K562 (cell line): ENCODE measurements at regions not wholly inside any gene's neighbourhood (a gene's known extent, or its start where the extent isn't known, plus 50 kb on each side); places are given as distances from the start of the nearest gene placed in this dataset.

ENCODE experiments used
- ATAC-seq: fragments of 200-7000 bp; cut with Tn5 transposase; 3 replicates; pipeline ENCODE4 v1.9.1; 2020; ENCODE audit warnings: moderate library complexity
- BruUV-seq: library from RNA; stranded (reverse); fragments of 400-500 nt; replicated peaks from 2 replicates; lab custom pipeline; 2021; lab: Mats Ljungman, UMichigan
- CTCF ChIA-PET: fragments of 300-600 bp; formaldehyde crosslinking; extraction: SDS; loops from one replicate; lab custom pipeline; 2021; ENCODE audit warnings: low intra/inter-chr PET ratio; lab: Yijun Ruan, JAX
- POLR2A ChIA-PET: fragments of 300-600, 350-650 bp; sonication (Branson Sonifier 250); formaldehyde crosslinking; extraction: SDS; loops from one replicate; lab custom pipeline; 2021; ENCODE audit warnings: antibody characterized with exemption, inconsistent platforms; lab: Yijun Ruan, JAX
- DNase-seq, 4 experiments: peaks; one replicate each; pipeline versions ENCODE4 v3.0.0 to v3.0.0-alpha.2; 2011 to 2018; ENCODE audit warnings: low spot score in 3 of 4, mixed read lengths in 3 of 4; ENCODE audit errors: extremely low read depth in 1 of 4
- FAIRE-seq: peaks from 2 replicates; lab custom pipeline; 2011; peaks lifted over from hg19 to GRCh38; lab: Jason Lieb, UNC
- H2AFZ ChIP-seq: 2 replicates; pipeline ENCODE4 v1.6.0; 2011; ENCODE audit warnings: low read depth, low read length, control low read depth, inconsistent platforms
- H3K27ac ChIP-seq: fragments of 200-600 bp; 3 replicates; pipeline ENCODE4 v1.8.0; 2011; ENCODE audit warnings: low read depth, mild to moderate bottlenecking, control low read depth, inconsistent platforms, low read length, moderate library complexity, mixed read lengths; ENCODE audit errors: extremely low read depth
- H3K27me3 ChIP-seq, 2 experiments: fragments of 300-600 bp in 1 of 2; 2 replicates in 1 of 2; 3 replicates in 1 of 2; pipeline versions ENCODE4 v1.6.0 to v1.8.0; 2011; ENCODE audit warnings: inconsistent platforms in 2 of 2, low read length in 2 of 2, mild to moderate bottlenecking in 1 of 2, mixed read lengths in 1 of 2, moderate library complexity in 1 of 2; ENCODE audit not compliant: control insufficient read depth in 2 of 2, insufficient read depth in 2 of 2
- H3K36me3 ChIP-seq: fragments of 300-600 bp; 3 replicates; pipeline ENCODE4 v1.8.0; 2011; ENCODE audit warnings: mild to moderate bottlenecking, low read length, inconsistent platforms; ENCODE audit not compliant: control insufficient read depth, insufficient read depth
- H3K4me1 ChIP-seq, 2 experiments: fragments of 200-600 bp in 1 of 2; replicated peaks in 1 of 2; 2 replicates in 1 of 2; 3 replicates in 1 of 2; pipeline versions ENCODE4 v1.5.1 to v1.8.0; 2011; ENCODE audit warnings: inconsistent platforms in 2 of 2, low read length in 2 of 2, mild to moderate bottlenecking in 1 of 2, mixed read lengths in 1 of 2, moderate library complexity in 1 of 2; ENCODE audit not compliant: control insufficient read depth in 2 of 2, insufficient read depth in 2 of 2
- H3K4me2 ChIP-seq: 2 replicates; pipeline ENCODE4 v1.6.1; 2011; ENCODE audit warnings: low read length, control low read depth, inconsistent platforms, mixed read lengths; ENCODE audit not compliant: insufficient read depth
- H3K4me3 ChIP-seq: fragments of 200-600 bp; sonication (generic), shearing (Covaris generic); 2 replicates; pipeline ENCODE4 v1.5.1; 2016; ENCODE audit warnings: control low read depth, inconsistent platforms
- H3K79me2 ChIP-seq: fragments of 200-600 bp; 3 replicates; pipeline ENCODE4 v1.8.0; 2011; ENCODE audit warnings: low read length, inconsistent platforms; ENCODE audit not compliant: control insufficient read depth, insufficient read depth
- H3K9ac ChIP-seq, 2 experiments: 2 replicates each; pipeline versions ENCODE4 v1.6.0 to v1.6.1; 2011; ENCODE audit warnings: low read depth in 2 of 2, low read length in 2 of 2, control low read depth in 1 of 2, inconsistent platforms in 1 of 2, mild to moderate bottlenecking in 1 of 2, mixed read lengths in 1 of 2; ENCODE audit not compliant: insufficient read depth in 1 of 2
- H3K9me1 ChIP-seq: one replicate; pipeline ENCODE4 v1.6.0; 2011; ENCODE audit warnings: inconsistent platforms, mild to moderate bottlenecking, low read length, moderate library complexity; ENCODE audit not compliant: control insufficient read depth, insufficient read depth
- H3K9me3 ChIP-seq: replicated peaks from 2 replicates; pipeline ENCODE4 v1.5.1; 2011; ENCODE audit warnings: low read depth, low read length, inconsistent platforms; ENCODE audit not compliant: control insufficient read depth, insufficient read depth
- H4K20me1 ChIP-seq: replicated peaks from 2 replicates; pipeline ENCODE4 v1.6.1; 2011; ENCODE audit warnings: low read length, inconsistent platforms, mixed read lengths; ENCODE audit not compliant: control insufficient read depth, insufficient read depth
- CBFA2T2 ChIP-seq: fragments of 450-650 bp; conservative IDR thresholded peaks from 2 replicates; pipeline ENCODE4 v1.6.1; 2017; ENCODE audit warnings: mild to moderate bottlenecking
- HDAC6 ChIP-seq: IDR thresholded peaks from 2 replicates; pipeline ENCODE4 v1.6.1; 2012; ENCODE audit warnings: low read depth, mild to moderate bottlenecking, control low read depth, inconsistent platforms, low read length, moderate library complexity
- MYNN ChIP-seq, 2 experiments: sonication (generic); formaldehyde crosslinking in 1 of 2; IDR thresholded peaks; 2 replicates each; pipeline versions ENCODE4 v1.5.0 to v1.6.1; 2016 to 2020; ENCODE audit warnings: antibody characterized with exemption in 1 of 2, missing genetic modification reagents in 1 of 2
- NFATC3 ChIP-seq: fragments of 450-650 bp; IDR thresholded peaks from 2 replicates; pipeline ENCODE4 v1.6.1; 2017; ENCODE audit warnings: mild to moderate bottlenecking
- PBX2 ChIP-seq, 2 experiments: IDR thresholded peaks in 1 of 2; conservative IDR thresholded peaks in 1 of 2; 2 replicates each; pipeline ENCODE4 v1.6.1; 2016; ENCODE audit warnings: low read depth in 2 of 2, mild to moderate bottlenecking in 1 of 2, missing compliant biosample characterization in 1 of 2, missing genetic modification characterization in 1 of 2, moderate library complexity in 1 of 2
- TCF3 ChIP-seq: sonication (generic); formaldehyde crosslinking; IDR thresholded peaks from 2 replicates; pipeline ENCODE4 v1.4.0; 2020; ENCODE audit warnings: mild to moderate bottlenecking, missing genetic modification reagents
- ZNF316 ChIP-seq: fragments of 450-650 bp; IDR thresholded peaks from 2 replicates; pipeline ENCODE4 v1.6.1; 2016
- ZNF830 ChIP-seq: fragments of 250-450 bp; sonication (Bioruptor Pico); IDR thresholded peaks from 2 replicates; pipeline ENCODE4 v1.5.0; 2021; ENCODE audit warnings: mild to moderate bottlenecking
- WGBS: fragments of 100-300 bp; shearing (Covaris generic); methylation state at CpG from one replicate; pipeline ENCODE4 v1.1.6; 2016; ENCODE audit warnings: low coverage, mixed read lengths; ENCODE audit not compliant: insufficient coverage; ENCODE audit errors: missing lambda C conversion rate; 5-methylcytosine and 5-hydroxymethylcytosine counted together
- in situ Hi-C: fragments of 300-500 bp; cut with MboI; formaldehyde crosslinking; loops from 4 replicates; pipeline ENCODE4 v1.15.0; 2018; ENCODE audit warnings: inconsistent platforms, mixed read lengths
- intact Hi-C: fragments of 100-400 bp; cut with micrococcal nuclease; formaldehyde crosslinking; loops from 2 replicates; pipeline ENCODE4 v1.14.2; 2022
- TF ChIP-seq, protein P1 (sequence below), 2 experiments: fragments of 200-800 bp in 1 of 2; sonication (Bioruptor generic) in 1 of 2; sonication (generic) in 1 of 2; formaldehyde crosslinking in 1 of 2; IDR thresholded peaks in 1 of 2; conservative IDR thresholded peaks in 1 of 2; 2 replicates each; pipeline versions ENCODE4 v1.5.0 to v1.6.1; 2016 to 2020; ENCODE audit warnings: missing compliant biosample characterization in 1 of 2, missing genetic modification characterization in 1 of 2, missing genetic modification reagents in 1 of 2

DNA sequence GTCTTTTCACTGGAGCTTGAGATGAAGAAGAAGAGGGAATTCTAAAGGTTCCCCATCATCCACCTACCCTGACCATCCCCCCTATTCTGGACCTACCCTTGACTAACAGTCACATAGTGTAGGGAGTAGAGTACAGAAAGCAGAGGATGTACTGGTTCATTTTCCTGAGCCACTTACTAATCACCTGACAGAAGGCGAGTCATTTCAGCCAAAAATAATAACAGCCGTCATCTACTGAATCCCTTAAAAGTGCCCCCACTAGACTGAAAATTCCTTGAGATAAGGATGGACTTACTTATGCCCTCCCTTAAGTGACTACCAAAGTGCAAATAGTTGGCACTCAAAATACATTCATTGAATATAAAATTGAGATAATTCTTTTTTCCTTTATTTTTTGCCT is 112.2 kb downstream of the FOXD1 start (continued):
- TF ChIP-seq, protein P1, sequence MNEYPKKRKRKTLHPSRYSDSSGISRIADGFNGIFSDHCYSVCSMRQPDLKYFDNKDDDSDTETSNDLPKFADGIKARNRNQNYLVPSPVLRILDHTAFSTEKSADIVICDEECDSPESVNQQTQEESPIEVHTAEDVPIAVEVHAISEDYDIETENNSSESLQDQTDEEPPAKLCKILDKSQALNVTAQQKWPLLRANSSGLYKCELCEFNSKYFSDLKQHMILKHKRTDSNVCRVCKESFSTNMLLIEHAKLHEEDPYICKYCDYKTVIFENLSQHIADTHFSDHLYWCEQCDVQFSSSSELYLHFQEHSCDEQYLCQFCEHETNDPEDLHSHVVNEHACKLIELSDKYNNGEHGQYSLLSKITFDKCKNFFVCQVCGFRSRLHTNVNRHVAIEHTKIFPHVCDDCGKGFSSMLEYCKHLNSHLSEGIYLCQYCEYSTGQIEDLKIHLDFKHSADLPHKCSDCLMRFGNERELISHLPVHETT (CRISPR knock-in tag; conservative IDR thresholded peaks at IDR 0.05 in 1 of 2, IDR thresholded peaks at IDR 0.05 in 1 of 2): no peak

DNA sequence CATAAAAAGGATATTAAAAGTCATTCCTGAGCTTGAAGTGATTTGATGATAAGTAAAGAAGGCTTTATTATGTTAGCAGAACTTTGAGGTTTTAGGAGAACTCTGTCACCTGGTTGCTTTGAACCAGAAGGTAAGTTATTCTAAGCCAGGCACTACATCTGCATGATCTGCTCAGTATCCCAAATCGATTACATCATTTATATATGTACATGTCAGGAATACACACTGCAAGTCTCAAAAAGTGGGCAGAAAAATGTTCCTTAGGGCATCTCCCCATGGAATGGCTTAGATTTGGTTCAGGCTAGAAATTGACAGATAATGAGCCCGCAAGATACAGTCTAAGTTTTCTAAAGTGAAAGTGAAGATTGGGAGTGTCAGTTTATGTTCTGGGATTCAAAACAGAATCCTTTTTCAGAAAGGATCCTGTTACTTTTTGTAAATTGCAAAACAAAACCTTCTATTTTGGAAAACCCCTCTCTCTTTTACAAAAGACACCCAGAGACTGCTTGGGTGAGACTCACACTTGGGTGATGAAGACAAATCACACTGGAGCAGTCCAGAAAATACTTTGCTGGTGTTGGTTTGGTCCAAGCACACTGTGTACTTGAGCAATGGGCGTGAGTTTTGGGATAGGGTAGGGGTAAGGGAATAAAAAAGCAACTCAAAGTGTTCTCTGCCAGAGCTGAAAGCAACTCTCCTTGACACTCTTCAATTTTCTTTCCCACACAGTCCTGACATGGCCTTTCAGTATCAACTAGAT is 114.5 kb downstream of the FOXD1 start:
- Histone ChIP-seq H3K27ac (no peak overlapping the region), H3K36me3 (no peaks in the 10 kb centered on the region), H3K4me3 (no peak overlapping the region), H3K9me1 (no peaks in the 10 kb centered on the region), H4K20me1 (no peaks in the 10 kb centered on the region), H3K4me2 (no peak overlapping the region), H3K4me1 (no peaks in the 10 kb centered on the region), H2AFZ (no peak overlapping the region), H3K27me3 (peaks cover 9 to 17% of the 10 kb centered on the region in 2 experiments; a peak in 4 of 5 replicates), H3K9ac (no peak overlapping the region), H3K9me3 (no peaks in the 10 kb centered on the region), H3K79me2 (no peaks in the 10 kb centered on the region)
- TF ChIP-seq CBFA2T2: no peak
- no peak for TF ChIP-seq ZNF830 (CRISPR knock-in tag)
- no peak for TF ChIP-seq ZNF316
- TF ChIP-seq MYNN (IDR thresholded peaks at IDR 0.05): no peak
- TF ChIP-seq MYNN (CRISPR knock-in tag; IDR thresholded peaks at IDR 0.05): no peak
- no peak for TF ChIP-seq PBX2 (CRISPR knock-in tag; IDR thresholded peaks at IDR 0.05; ENCODE audit: low read depth)
- TF ChIP-seq PBX2 (tag; conservative IDR thresholded peaks at IDR 0.05; ENCODE audit: low read depth): no peak
- TF ChIP-seq HDAC6: no peak
- no peak for TF ChIP-seq NFATC3
- TF ChIP-seq TCF3 (CRISPR knock-in tag): no peak
- ATAC-seq: no peak
- in situ Hi-C loops (no loop called here), intact Hi-C loops (no loop called here)
- BruUV-seq: no TSS peak
- no peak for DNase-seq
- no peak for FAIRE-seq
- ChIA-PET CTCF (no interaction called here), POLR2A (interaction anchor here (0.5 kb wide), 1 partner anchor 481 kb away, joined by 3 read pairs; no protein-coding TSS in a partner anchor)
- WGBS: 0% methylated on average over 3 of the region's 3 CpGs
